Panc1 (cell line): ENCODE measurements at regions not wholly inside any gene's neighbourhood (a gene's known extent, or its start where the extent isn't known, plus 50 kb on each side); places are given as distances from the start of the nearest gene placed in this dataset.
A peak's percentile ranks its signal among the peaks of the same experiment; 100 is the strongest.

Source experiments
- ATAC-seq: fragments of 200-7000 bp; cut with Tn5 transposase; 2 replicates; pipeline ENCODE4 v1.9.1; 2020; ENCODE audit warnings: mild to moderate bottlenecking, moderate library complexity
- BruUV-seq: library from RNA; stranded (reverse); fragments of 400-500 nt; replicated peaks from 2 replicates; lab custom pipeline; 2021; lab: Mats Ljungman, UMichigan
- CTCF ChIA-PET: fragments of 300-600 bp; sonication (Branson Sonifier 250); formaldehyde crosslinking; loops from one replicate; lab custom pipeline; 2022; ENCODE audit warnings: antibody characterized with exemption; lab: Charles Lee
- POLR2A ChIA-PET: fragments of 300-600 bp; sonication (Branson Sonifier 250); formaldehyde crosslinking; loops from one replicate; lab custom pipeline; 2022; ENCODE audit warnings: antibody characterized with exemption; lab: Charles Lee
- DNase-seq: peaks from one replicate; pipeline ENCODE4 v3.0.0-alpha.2; 2010; ENCODE audit warnings: low read depth, low spot score
- H3K27ac ChIP-seq: 2 replicates; pipeline ENCODE4 v1.5.1; 2011; ENCODE audit warnings: mild to moderate bottlenecking, low read length, inconsistent platforms
- H3K27me3 ChIP-seq: fragments of 200-500 bp; sonication (Bioruptor generic); 2 replicates; pipeline ENCODE4 v1.6.0; 2014; ENCODE audit warnings: low read length, inconsistent platforms; ENCODE audit not compliant: control insufficient read depth, insufficient read depth
- H3K36me3 ChIP-seq: fragments of 200-500 bp; sonication (Bioruptor generic); 2 replicates; pipeline ENCODE4 v1.5.1; 2014; ENCODE audit warnings: inconsistent platforms, mild to moderate bottlenecking, low read length, moderate library complexity; ENCODE audit not compliant: control insufficient read depth, insufficient read depth
- H3K4me1 ChIP-seq: 2 replicates; pipeline ENCODE4 v1.5.1; 2011; ENCODE audit warnings: inconsistent platforms, mild to moderate bottlenecking, low read length, moderate library complexity; ENCODE audit not compliant: control insufficient read depth, insufficient read depth
- H3K4me3 ChIP-seq, 2 experiments: 2 replicates each; pipeline ENCODE4 v1.5.1; 2011 to 2012; ENCODE audit warnings: low read depth in 2 of 2, low read length in 2 of 2, mild to moderate bottlenecking in 2 of 2, inconsistent platforms in 1 of 2, moderate library complexity in 1 of 2
- H3K9me3 ChIP-seq: fragments of 200-500 bp; sonication (Bioruptor generic); 2 replicates; pipeline ENCODE4 v1.5.1; 2014; ENCODE audit warnings: low read depth, mild to moderate bottlenecking, inconsistent platforms, low read length, moderate library complexity; ENCODE audit not compliant: control insufficient read depth, insufficient read depth
- CTCF ChIP-seq: fragments of 450-650 bp; IDR thresholded peaks from 2 replicates; pipeline ENCODE4 v1.5.1; 2017; ENCODE audit warnings: mild to moderate bottlenecking
- POLR2AphosphoS5 ChIP-seq: IDR thresholded peaks from 2 replicates; pipeline ENCODE4 v1.6.1; 2012; ENCODE audit warnings: mild to moderate bottlenecking, low read depth, low read length, moderate library complexity
- REST ChIP-seq, 2 experiments: IDR thresholded peaks; 2 replicates each; pipeline ENCODE4 v1.6.1; 2011 to 2012; ENCODE audit warnings: low read depth in 2 of 2, control low read depth in 1 of 2, low read length in 1 of 2, mild to moderate bottlenecking in 1 of 2, moderate library complexity in 1 of 2; ENCODE audit not compliant: insufficient read depth in 1 of 2
- SIN3A ChIP-seq: IDR thresholded peaks from 2 replicates; pipeline ENCODE4 v1.6.1; 2012; ENCODE audit warnings: low read depth, mild to moderate bottlenecking, low read length, moderate library complexity, borderline replicate concordance; ENCODE audit not compliant: insufficient read depth
- TCF7L2 ChIP-seq: IDR thresholded peaks from 2 replicates; pipeline ENCODE4 v1.6.1; 2011; ENCODE audit warnings: mild to moderate bottlenecking, low read depth, low read length, inconsistent platforms
- in situ Hi-C: cut with HindIII; loops from 2 replicates; pipeline ENCODE4 v1.10.0; 2016; ENCODE audit warnings: low sequenced_read_pairs, low pct_unique_long_range_greater_than_20kb
- intact Hi-C: fragments of 100-400 bp; cut with micrococcal nuclease; formaldehyde crosslinking; loops from one replicate; pipeline ENCODE4 v1.10.0; 2022; ENCODE audit not compliant: unreplicated experiment

- in situ Hi-C loops: no loop called here
- ATAC-seq (no peak), DNase-seq (no peak)
- H3K27me3 ChIP-seq: no peaks in the 10 kb centered on the region
- intact Hi-C loops: no loop called here
- H3K9me3 ChIP-seq: no peaks in the 10 kb centered on the region
- TF ChIP-seq CTCF (no peak), POLR2AphosphoS5 (no peak), TCF7L2 (no peak), SIN3A (no peak), REST (IDR thresholded peaks at IDR 0.05; ENCODE audit: insufficient read depth in 1 of 2, low read depth in 2 of 2, low read length in 1 of 2) (no peak)
- H3K4me3 ChIP-seq: no peak overlapping the region
- peaks cover 24% of the 10 kb centered on the region for H3K4me1 ChIP-seq
- no TSS peak for BruUV-seq
- H3K36me3 ChIP-seq: no peaks in the 10 kb centered on the region
- CTCF ChIA-PET: no interaction called here
- POLR2A ChIA-PET: no interaction called here
- peak overlapping the region; percentile 48 for H3K27ac ChIP-seq
These were observed 107.7 kb downstream of the COPS8 start for GRCh38 chr2:237193436-237193835.

GRCh38 chr2:237194081-237194480 is 108.4 kb downstream of the COPS8 start:
- BruUV-seq: no TSS peak
- no peaks in the 10 kb centered on the region for H3K36me3 ChIP-seq
- in situ Hi-C loops (no loop called here), intact Hi-C loops (no loop called here)
- no peaks in the 10 kb centered on the region for H3K9me3 ChIP-seq
- no peaks in the 10 kb centered on the region for H3K27me3 ChIP-seq
- POLR2A ChIA-PET: no interaction called here
- DNase-seq (no peak), ATAC-seq (no peak)
- no peak overlapping the region for H3K27ac ChIP-seq
- TF ChIP-seq CTCF (no peak), POLR2AphosphoS5 (no peak)
- CTCF ChIA-PET: no interaction called here
- peaks cover 24% of the 10 kb centered on the region for H3K4me1 ChIP-seq
- no peak overlapping the region for H3K4me3 ChIP-seq

GRCh38 chr2:237194906-237195305 is 109.2 kb downstream of the COPS8 start:
- intact Hi-C loops: no loop called here
- peak overlapping the region; percentile 70 for H3K27ac ChIP-seq

More at GRCh38 chr2:237194906-237195305, 109.2 kb downstream of the COPS8 start:
- in situ Hi-C loops: no loop called here
- no peak overlapping the region for H3K4me3 ChIP-seq
- ChIA-PET CTCF (no interaction called here), POLR2A (no interaction called here)
- H3K4me1 ChIP-seq: peaks cover 24% of the 10 kb centered on the region
- no peaks in the 10 kb centered on the region for H3K36me3 ChIP-seq
- H3K27me3 ChIP-seq: no peaks in the 10 kb centered on the region
- TF ChIP-seq REST (IDR thresholded peaks at IDR 0.05; ENCODE audit: insufficient read depth in 1 of 2, low read depth in 2 of 2, low read length in 1 of 2) (no peak), POLR2AphosphoS5 (no peak), SIN3A (no peak), TCF7L2 (no peak), CTCF (no peak)
- no peak for ATAC-seq
- no peak for DNase-seq
- H3K9me3 ChIP-seq: no peaks in the 10 kb centered on the region; the same call in 1 of the 2 replicates
- BruUV-seq: no TSS peak
